Stimulated activated CD4-positive, alpha-beta T cell treated with anti-CD3 and anti-CD28 coated beads, Interleukin-2, amount 100 ng/mL, for 24 hours (primary cell): ENCODE measurements at regions not wholly inside any gene's neighbourhood (a gene's known extent, or its start where the extent isn't known, plus 50 kb on each side); places are given as distances from the start of the nearest gene placed in this dataset.
A peak's percentile ranks its signal among the peaks of the same experiment; 100 is the strongest.
"Not testable (repeated sequence)": the region's sequence is repeated elsewhere in the genome, so short reads cannot be mapped to it uniquely, and the experiment has no call there.

Experiments used
- DNase-seq, 2 donors: peaks; one replicate each; pipeline ENCODE4 v3.0.0-alpha.2; 2020

GRCh38 chr20:25863536-25864325 lies 167.1 kb upstream of the ZNF337 start:
- no peak for DNase-seq

DNA sequence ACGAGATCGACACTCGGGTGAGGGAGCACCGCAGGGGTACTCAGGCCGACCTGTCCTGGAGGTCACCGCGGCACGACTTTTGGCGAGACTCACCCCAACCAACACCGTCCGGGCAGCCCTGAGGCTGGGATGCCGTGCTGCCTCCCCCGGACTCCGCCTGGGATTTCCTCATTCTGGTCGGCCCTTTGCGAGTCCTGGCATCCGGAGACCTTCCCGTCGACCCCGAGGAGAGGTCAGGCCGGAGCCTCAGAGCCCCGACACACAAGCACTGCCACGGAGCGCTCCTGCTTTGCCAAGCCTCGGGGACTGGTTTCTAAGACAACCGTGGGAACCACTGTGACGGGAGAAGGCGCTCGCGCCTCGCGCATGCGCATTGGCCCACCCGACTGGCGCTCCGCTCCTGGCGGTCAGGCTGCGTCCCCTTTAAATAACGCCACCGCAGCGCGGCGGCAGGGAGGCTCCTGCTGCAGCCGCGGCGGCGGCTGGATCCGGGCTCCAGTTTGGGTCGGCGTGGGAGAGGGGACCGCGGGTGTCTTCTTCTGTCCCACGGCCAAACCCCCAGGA lies 166.4 kb upstream of the ZNF337 start:
- peak; percentile 83 to 89 for DNase-seq

DNA sequence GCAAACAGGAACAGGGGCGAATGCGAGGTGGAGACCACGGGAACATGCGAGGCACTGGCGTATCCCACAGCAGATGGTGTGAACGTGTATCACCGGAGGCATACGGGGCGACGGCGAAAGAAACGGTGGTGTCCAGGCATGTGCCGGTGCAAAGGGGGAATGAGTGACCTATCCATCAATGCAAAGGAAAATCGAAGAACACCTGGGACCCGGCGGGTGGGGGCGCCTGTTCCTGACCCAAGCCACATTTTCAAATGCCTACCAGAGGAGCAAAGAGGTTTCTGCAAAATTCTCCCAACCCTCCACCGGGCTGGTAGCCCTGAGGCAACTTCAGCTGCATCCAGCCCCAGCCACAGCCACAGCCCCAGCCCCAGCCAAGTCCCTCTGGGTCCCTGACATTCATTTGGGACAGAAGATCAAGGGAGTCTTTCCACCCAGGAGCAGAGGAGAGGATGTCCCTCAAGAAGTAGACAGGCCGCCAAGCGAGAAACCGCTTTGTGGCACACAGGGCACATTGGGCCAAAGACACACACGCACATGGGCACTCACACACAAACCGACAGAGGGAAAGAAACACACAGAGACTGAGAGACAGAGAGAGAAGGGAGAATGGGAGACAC lies 164.0 kb upstream of the ZNF337 start:
- DNase-seq: no peak

DNA sequence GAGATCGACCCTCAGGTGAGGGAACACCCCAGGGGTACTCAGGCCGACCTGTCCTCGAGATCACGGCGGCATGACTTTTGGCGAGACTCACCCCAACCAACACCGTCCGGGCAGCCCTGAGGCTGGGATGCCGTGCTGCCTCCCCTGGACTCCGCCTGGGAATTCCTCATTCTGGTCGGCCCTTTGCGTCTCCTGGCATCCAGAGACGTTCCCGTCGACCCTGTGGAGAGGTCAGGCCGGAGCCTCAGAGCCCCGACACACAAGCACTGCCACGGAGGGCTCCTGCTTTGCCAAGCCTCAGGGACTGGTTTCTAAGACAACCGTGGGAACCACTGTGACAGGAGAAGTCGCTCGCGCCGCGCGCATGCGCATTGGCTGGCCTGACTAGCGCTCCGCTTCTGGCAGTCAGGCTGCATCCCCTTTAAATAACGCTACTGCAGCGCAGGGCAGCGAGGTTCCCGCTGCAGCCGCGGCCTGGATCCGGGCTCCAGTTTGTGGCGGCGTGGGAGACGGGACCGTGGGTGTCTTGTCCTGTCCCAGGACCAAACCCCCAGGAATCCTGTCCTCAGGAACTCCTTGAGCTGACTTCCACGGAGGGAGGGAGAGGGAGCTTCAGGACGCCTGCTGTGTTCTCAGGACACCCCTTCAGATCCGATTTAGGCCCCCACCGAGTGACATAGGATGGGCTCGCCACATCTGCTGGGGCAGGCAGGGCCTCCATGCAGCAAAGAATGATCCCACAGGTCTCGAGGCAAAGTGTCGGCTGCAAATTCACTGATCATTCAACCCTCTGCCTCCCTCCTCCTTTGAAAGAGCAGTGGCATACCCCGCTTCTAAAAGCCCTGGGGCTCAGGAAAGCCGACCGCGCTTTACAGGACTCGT lies 163.2 kb upstream of the ZNF337 start:
- peak; percentile 73 to 83 for DNase-seq

DNA sequence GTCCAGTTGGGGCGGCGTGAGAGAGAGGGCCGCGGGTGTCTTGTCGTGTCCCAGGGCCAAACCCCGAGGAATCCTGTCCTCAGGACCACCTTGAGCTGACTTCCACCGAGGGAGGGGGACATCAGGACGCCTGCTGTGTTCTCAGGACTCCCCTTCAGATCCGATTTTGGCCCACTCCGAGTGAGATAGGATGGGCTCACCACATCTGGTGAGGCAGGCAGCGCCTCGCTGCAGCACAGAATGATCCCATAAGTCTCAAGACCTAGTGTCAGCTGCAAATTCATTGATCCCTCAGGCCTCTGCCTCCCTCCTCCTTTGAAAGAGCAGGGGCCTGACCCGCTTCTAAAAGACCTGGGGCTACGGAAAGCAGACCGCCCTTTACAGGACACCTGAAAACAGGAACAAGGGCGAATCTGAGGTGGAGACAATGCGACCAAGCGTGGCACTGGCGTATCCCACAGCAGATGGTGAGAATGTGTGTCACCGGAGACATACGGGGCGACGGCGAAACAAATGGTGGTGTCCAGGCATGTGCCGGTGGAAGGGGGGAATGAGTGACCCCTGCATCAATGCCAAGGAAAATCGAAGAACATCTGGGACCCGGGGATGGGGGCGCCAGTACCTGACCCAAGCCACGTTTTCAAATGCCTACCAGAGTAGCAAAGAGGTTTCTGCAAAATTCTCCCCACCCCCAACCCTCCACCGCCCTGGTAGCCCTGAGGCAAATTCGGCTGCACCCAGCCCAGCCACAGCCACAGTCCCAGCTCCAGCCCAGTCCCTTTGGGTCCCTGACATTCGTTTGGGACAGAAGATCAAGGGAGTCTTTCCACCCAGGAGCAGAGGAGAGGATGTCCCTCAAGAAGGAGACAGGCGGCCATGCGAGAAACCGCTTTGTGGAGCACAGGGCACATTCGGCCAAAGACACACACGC lies 162.1 kb upstream of the ZNF337 start:
- DNase-seq: no peak

- not testable (repeated sequence) for DNase-seq
These were observed 160.6 kb upstream of the ZNF337 start for GRCh38 chr20:25857091-25857788.

- DNase-seq: no peak
These were observed 159.7 kb upstream of the ZNF337 start for GRCh38 chr20:25856256-25856884.

DNA sequence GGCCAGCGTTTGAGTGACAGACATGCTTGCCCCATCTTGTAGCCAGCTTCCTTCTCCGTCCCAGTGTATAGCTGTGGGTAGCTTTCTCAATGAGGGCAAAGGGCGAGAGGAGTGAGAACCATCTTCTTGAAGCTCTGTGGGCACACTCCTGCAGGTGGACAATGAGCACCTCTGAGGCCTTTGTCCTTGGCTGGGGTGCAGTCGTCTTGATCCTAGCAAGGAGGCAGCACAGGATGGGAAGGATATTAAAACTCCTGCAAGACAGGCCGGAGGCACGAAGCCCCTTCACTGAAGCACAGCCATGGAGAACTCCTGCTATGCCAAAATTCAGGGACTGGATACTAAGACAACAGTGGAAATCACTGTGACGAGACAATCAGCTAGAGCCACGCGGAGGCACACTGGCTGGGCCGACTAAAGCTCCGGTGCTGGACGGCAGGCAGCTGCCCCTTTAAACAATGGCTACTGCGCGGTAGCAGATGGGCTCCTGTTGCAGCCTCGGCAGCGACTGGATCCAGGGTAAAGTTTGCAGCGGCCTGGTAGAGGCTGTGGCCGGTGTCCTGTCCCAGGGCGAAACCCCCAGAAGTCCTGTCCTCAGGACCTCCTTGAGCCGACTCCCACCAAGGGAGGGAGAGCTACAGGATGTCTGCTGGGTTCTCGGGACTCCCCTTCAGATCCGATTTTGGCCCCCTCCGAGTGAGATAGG lies 159.0 kb upstream of the ZNF337 start:
- DNase-seq: not testable (repeated sequence)

DNA sequence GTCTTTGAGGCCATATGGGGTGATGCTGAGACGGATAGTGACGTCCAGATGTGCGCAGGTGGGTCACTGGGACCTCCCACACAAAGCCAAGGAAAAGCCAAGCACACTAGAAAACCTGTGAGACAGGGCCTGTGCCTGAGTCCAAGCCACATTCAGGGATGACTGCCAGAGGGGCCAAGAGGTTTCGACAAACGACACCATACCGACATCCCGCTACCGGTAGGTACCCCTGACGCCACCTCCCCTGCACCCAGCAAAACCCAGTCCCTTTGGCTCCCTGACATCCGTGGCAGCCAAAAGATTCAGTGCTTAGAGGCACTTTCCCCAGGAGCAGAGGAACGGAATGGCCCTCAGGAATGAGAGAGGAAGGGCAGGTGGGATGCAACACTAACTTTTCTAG lies 158.0 kb upstream of the ZNF337 start:
- DNase-seq: not testable (repeated sequence)

DNA sequence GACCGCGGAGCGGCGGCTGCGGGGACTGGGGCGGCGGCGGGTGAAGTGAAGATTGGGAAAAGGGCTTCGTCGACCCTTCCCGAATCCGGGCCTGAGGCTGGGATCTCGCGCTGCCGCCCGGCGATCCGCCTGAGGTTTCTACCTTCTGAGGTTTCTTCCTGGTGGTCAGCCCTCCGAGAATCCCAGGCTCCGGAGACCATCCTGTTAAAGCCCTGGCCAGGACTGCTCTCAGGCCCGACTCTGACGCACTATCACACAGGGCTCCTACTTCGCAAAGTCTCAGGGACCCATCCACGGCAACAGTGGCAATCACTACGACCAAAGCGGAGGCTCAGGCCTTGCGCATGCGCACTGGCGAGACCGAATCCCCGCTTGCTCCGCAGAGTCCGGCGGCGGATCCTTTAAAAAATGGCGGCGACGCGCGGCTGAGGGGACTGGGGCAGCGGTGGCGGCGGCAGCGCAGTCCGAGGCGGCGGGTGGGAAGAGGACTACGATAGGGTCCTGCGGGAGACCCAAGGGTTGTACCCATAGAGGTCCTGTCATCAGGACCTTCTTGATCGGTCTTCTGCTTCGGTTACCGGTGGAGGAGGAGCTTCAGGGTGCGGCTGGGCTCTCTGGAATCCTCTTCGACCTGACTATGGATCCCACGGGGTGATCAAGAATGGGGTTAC lies 157.2 kb upstream of the ZNF337 start:
- peak; percentile 82 to 87 for DNase-seq

DNA sequence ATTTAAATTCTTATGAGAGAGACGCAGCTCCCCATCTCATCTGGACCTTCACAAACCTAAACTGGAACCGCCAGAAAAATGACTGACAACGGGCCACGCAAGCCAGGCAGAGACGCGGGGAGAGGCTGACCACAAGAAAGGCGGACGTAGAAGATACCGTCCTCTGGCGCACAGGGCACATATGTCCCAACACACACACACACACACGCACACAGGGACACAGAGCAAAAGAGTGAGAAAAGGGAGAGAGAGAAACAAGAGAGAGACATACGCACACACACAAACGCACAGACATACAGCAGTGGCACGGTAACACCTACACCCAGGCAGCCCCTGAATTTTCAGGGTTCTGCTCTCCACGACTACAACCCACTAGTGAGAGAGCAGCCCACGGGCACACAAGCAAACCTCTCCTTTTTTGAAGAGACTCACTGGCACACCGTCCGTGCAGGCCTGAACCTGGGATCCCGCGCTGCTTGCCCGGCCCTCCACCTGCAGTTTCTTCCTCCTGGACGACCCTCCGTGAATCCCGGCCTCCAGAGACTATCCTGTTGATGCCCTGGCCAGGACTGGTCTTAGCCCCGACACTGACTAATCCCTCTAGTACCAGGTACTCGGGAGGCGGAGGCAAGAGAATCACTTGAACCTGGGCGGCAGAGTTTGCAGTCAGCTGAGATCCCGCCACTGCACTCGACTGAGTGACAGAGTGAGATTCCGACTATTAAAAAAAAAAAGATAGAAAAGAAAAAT lies 156.5 kb upstream of the ZNF337 start:
- peak in 1 of 2 donors; percentile 8 for DNase-seq

DNA sequence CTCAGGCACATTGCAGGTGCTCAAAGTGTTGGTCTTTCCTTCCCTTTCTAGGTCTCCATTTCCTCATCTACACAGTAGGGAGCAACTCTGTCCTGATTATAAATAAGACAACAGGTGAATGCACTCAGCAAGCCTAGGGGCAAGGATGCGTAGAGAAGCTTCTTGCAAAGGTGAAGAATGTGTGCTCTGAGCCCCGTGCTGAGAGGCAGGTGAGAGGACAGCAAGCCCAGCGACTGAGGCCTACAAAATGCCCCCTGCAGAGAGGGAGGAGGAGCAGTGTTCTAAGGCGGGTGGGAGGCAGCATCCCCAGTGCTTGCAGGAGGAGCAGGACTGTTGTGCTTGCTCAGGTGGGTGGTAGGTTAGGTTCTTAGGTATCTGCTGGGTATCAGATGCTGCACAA lies 153.5 kb upstream of the ZNF337 start:
- not testable (repeated sequence) for DNase-seq

GRCh38 chr20:25848222-25848621 lies 151.6 kb upstream of the ZNF337 start:
- DNase-seq: no peak

DNA sequence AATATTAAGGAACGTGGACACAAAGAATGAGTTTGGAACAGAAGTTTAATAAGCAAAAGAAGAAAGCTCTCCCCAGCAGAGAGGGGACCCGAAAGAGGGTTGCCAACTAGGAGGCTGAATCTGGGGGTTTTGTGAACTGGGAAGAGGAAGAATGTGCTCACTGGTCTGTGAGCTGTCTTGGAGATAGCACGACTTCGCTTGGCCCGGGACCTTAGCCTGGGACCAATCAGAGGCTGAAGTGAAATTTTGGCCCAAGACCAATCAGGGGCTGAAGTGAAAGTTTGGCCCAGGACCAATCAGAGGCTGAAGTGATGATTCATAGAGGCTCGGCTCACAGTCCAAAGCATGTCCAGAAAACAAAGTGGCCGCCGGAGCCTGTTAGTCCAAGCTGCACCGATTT lies 148.0 kb upstream of the ZNF337 start:
- DNase-seq: not testable (repeated sequence)

DNA sequence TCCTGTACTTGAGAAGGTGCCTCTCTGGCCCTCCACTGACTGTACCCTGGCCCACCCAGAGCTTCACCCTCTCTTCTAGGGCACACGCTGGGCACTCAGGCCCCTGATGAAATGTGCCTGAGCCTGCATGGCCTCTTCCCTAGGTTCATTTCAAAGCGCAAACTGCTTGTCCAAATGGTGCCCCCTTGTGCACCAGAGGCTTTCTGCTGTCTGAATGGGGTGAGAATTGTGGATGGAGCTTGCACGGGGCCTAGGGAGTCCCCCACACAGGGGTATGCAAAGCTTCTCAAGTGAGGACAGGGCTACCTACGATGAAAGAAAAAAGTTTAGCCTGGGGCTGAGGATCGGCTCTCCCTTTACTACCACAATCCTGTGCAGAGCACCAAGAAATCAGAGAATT lies 116.9 kb upstream of the ZNF337 start:
- DNase-seq: not testable (repeated sequence)

DNA sequence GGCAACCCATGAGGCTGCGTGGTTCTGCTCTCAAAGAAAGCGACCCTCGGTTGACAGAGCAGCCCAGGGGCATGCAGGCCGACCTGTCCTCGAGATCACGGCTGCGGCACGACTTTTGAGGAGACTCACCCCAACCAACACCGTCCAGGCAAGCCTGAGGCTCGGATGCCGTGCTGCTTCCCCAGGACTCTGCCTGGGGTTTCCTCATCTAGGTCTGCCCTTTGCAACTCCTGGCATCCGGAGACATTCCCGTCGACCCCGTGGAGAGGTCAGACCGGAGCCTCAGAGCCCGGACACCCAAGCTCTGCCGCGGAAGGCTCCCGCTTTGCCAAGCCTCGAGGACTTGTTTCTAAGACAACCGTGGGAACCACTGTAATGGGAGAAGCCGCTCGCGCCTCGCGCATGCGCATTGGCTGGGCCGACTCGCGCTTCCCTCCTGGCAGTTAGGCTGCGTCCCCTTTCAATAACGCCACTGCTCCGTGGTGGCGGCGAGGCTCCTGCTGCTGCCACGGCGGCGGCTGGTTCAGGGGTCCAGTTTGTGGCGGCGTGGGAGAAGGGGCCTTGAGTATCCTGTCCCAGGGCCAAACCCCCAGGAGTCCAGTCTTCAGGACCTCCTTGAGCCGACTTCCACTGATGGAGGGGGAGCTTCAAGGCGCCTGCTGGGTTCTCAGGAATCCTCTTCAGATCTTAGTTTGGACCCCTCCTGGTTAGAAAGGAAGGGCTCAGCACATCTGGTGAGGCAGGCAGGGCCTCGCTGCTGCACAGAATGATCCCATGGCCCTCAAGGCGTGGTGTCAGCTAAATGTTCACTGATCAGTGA lies 101.7 kb upstream of the ZNF337 start:
- not testable (repeated sequence) for DNase-seq

DNA sequence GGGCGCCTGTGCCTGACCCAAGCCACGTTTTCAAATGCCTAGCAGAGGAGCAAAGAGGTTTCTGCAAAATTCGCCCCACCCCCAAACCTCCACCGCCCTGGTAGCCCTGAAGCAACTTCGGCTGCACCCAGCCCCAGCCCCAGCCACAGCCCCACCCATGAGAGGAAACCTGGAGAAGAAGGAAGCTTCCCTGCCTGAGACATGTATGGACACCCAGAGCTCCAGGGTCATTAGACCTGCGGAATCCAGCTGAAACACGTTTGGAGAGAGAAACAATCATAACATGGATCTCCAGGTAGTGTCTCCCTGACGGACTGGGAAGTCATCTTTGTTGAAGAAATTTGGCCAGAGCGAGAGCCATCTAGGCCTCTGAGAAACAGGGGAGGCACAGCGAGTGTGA lies 100.4 kb upstream of the ZNF337 start:
- not testable (repeated sequence) for DNase-seq

- DNase-seq: not testable (repeated sequence)
These were observed 80.6 kb upstream of the ZNF337 start for GRCh38 chr20:25777241-25777640.
